ENCODE measurements at regions not wholly inside any gene's neighbourhood (a gene's known extent, or its start where the extent isn't known, plus 50 kb on each side); places are given as distances from the start of the nearest gene placed in this dataset.

GRCh38 chr2:221229099-221229498 is 343.0 kb downstream of the EPHA4 start:
- Histone ChIP-seq H3K4me3 (replicated peaks in 1 of 3; ENCODE audit: insufficient read depth in 1 of 3, low read depth in 2 of 3, low read length in 3 of 3) (no peak overlapping the region), H3K4me2 (ENCODE audit: low read depth, low read length) (no peak overlapping the region), H3K9ac (ENCODE audit: insufficient read depth, low read depth, low read length) (no peak overlapping the region), H3K36me3 (replicated peaks in 1 of 2; ENCODE audit: control insufficient read depth in 1 of 2, insufficient read depth in 2 of 2, low read length in 2 of 2) (no peaks in the 10 kb centered on the region), H3K27me3 (ENCODE audit: control insufficient read depth in 1 of 2, insufficient read depth in 2 of 2, low read length in 2 of 2) (no peaks in the 10 kb centered on the region), H3K9me3 (ENCODE audit: low read length) (0 out of 2 replicates have a peak, but pooled peaks cover 5% of the 10 kb centered on the region), H2AFZ (ENCODE audit: low read length) (no peak overlapping the region), H3K27ac (ENCODE audit: extremely low read length, insufficient read depth, low read length) (no peak overlapping the region), H4K20me1 (ENCODE audit: insufficient read depth, low read length) (no peaks in the 10 kb centered on the region), H3K4me1 (ENCODE audit: insufficient read depth, low read length) (no peaks in the 10 kb centered on the region), H3K79me2 (ENCODE audit: insufficient read depth, low read length) (no peaks in the 10 kb centered on the region)
- FAIRE-seq (no peak), DNase-seq (ENCODE audit: low spot score) (no peak), ATAC-seq (no peak)
- TF ChIP-seq ZNF569 (CRISPR knock-in tag; IDR thresholded peaks at IDR 0.05; ENCODE audit: borderline replicate concordance) (no peak), RFX5 (IDR thresholded peaks at IDR 0.05; ENCODE audit: low read depth, low read length) (no peak), ZNF280B (CRISPR knock-in tag; IDR thresholded peaks at IDR 0.05; ENCODE audit: borderline replicate concordance) (no peak), HNRNPLL (IDR thresholded peaks at IDR 0.05; ENCODE audit: low read depth, low read length, poor library complexity, severe bottlenecking) (no peak), ZSCAN5A (CRISPR knock-in tag; IDR thresholded peaks at IDR 0.05; ENCODE audit: borderline replicate concordance) (no peak), KLF16 (CRISPR knock-in tag; IDR thresholded peaks at IDR 0.05) (no peak), ZNF124 (CRISPR knock-in tag; IDR thresholded peaks at IDR 0.05) (no peak), ZNF337 (CRISPR knock-in tag; IDR thresholded peaks at IDR 0.05; ENCODE audit: borderline replicate concordance, low read depth) (no peak), U2AF2 (IDR thresholded peaks at IDR 0.05; ENCODE audit: low read depth, low read length) (no peak), ARNTL (CRISPR knock-in tag; IDR thresholded peaks at IDR 0.05) (no peak), ZNF564 (CRISPR knock-in tag; IDR thresholded peaks at IDR 0.05) (no peak), ELF4 (CRISPR knock-in tag; IDR thresholded peaks at IDR 0.05; ENCODE audit: borderline replicate concordance) (no peak), ZNF883 (CRISPR knock-in tag; IDR thresholded peaks at IDR 0.05; ENCODE audit: not compliant biosample characterization) (no peak), MTF1 (CRISPR knock-in tag; IDR thresholded peaks at IDR 0.05) (no peak), NFIB (CRISPR knock-in tag; IDR thresholded peaks at IDR 0.05; ENCODE audit: borderline replicate concordance) (no peak), SNAI1 (CRISPR knock-in tag; IDR thresholded peaks at IDR 0.05; ENCODE audit: borderline replicate concordance) (no peak), TAF15 (IDR thresholded peaks at IDR 0.05; ENCODE audit: low read depth, low read length, poor library complexity, severe bottlenecking) (no peak), NFYB (CRISPR knock-in tag; IDR thresholded peaks at IDR 0.05) (no peak), KAT7 (CRISPR knock-in tag; IDR thresholded peaks at IDR 0.05; ENCODE audit: borderline replicate concordance) (no peak), GLI4 (CRISPR knock-in tag; IDR thresholded peaks at IDR 0.05; ENCODE audit: borderline replicate concordance) (no peak)
- CTCF ChIA-PET (ENCODE audit: low intra/inter-chr PET ratio, low total read pairs): no interaction called here
- intact Hi-C loops (cut with micrococcal nuclease; ENCODE audit: unreplicated experiment): no loop called here
- in situ Hi-C loops (cut with HindIII; ENCODE audit: extremely low pct_ligation_motif_present, low pct_unique_long_range_greater_than_20kb): no loop called here
- POLR2A ChIA-PET: no interaction called here
- no TSS peak for BruUV-seq (replicated peaks)
